ENCODE measurements at regions not wholly inside any gene's neighbourhood (a gene's known extent, or its start where the extent isn't known, plus 50 kb on each side); places are given as distances from the start of the nearest gene placed in this dataset.
"Not testable (repeated sequence)": the region's sequence is repeated elsewhere in the genome, so short reads cannot be mapped to it uniquely, and the experiment has no call there.

DNA sequence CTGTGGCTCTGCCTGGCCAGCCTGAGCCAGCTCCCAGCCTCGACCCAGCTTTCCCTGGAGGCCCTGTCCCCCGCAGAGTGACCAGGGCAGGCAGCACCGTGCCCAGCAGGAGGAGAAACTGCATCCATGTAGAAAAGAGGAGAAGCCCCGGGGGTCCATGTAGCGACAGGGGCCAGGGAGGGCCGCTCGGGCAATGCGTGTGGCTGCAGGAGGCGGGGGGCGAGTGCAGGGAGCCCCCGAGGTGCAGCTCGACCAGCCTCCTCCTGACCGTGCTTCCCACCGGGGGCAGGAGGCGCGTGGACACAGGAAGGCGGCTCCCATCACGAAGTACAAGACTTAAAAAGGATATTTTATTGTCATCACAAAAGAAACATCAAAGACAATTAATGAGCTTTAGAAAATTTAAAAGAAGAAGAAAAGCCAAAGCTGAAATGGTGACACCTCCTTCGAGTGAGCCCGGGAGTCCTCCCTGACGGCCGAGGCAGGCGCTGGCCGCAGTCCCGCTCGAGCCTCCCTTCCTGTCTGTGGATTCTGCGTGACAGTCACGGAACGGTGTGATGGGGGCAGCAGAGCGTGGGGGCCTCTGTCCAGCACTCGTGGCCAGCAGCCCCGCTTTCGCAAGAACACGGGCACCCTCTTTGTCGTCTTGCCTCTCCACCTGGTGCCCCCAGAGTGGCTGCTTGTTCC is 93.9 kb downstream of the TMEM121 start:
- not testable (repeated sequence) for H3K27ac ChIP-seq (replicated peaks); DNase-seq (ENCODE audit: low read depth in 1 of 2, low spot score in 1 of 2); H3K27me3 ChIP-seq (ENCODE audit: insufficient read depth, poor library complexity, severe bottlenecking); H3K4me3 ChIP-seq (replicated peaks; ENCODE audit: insufficient read depth, low read length)

DNA sequence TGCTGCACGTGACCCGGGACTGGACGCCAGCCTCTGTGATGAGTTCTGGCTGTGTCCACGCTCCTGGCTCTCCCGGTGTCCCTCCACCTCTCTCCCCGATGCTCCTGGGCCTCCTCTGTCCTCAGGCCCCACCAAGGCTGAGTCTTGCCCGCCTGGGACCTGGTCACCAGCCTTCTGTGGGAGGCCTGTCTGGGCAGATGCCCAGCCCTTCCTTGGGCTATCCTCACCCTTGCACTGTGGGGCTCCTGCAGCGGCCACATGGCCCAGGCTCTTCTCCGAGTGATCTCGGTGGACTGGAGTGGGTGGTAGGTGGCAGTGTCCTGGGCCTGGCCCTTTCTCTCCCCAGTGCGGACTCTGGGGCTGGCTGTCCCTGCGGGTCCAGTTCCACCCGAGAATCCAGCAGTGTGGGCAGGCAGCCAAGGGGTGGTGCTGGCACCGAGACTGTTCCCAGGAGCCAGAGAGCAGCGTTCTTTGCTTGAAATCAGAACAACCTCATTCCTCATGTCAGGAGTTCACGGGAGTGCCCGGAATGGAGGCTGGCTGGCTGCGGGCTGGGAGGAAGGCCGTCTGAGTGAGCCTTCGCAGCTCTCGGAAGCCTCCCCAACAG is 94.6 kb downstream of the TMEM121 start:
- H3K27ac ChIP-seq (replicated peaks); H3K27me3 ChIP-seq (ENCODE audit: insufficient read depth, poor library complexity, severe bottlenecking); H3K4me3 ChIP-seq (replicated peaks; ENCODE audit: insufficient read depth, low read length); DNase-seq (ENCODE audit: low read depth in 1 of 2, low spot score in 1 of 2): not testable (repeated sequence)

DNA sequence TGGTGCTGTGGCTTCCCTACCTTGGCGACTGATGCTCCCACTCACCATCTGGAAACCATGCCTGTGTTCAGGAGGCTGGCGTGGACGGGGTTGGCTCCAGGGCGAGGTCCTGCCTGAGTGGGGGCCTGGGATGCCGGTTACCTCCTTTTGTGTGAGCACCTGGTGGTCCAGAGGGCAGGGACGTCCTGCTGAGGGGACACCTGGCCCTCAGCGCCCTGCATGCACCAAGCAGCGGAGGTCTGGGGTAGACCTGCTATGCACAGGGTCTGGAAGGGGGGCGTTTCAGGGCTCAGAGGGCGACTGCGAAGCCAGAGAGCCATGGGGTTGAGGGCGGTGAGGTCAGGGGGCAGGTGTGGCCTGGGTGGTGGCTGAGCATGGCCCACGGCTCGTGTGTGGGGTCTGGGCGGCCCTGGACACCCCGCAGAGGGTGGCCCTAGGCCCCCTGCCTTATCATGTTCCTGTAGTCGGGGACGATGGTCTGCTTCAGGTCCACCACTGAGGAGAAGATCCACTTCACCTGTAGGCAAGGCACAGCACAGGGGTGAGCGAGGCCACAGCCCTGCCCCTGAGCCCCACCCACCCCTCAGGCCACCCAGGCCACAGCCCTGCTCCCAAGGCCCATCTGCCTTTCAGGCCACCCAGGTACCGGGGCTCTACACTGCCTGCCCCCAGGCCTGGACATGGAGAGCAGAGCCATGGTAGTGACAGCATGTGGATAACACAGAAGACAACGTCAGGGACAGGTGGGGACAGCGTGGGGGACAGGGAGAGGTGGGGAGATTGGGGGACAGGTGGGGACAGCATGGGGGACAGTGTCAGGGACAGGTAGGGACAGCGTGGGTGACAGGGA is 95.3 kb downstream of the TMEM121 start:
- H3K27ac ChIP-seq (replicated peaks); H3K27me3 ChIP-seq (ENCODE audit: insufficient read depth, poor library complexity, severe bottlenecking); H3K4me3 ChIP-seq (replicated peaks; ENCODE audit: insufficient read depth, low read length); DNase-seq (ENCODE audit: low read depth in 1 of 2, low spot score in 1 of 2): not testable (repeated sequence)

DNA sequence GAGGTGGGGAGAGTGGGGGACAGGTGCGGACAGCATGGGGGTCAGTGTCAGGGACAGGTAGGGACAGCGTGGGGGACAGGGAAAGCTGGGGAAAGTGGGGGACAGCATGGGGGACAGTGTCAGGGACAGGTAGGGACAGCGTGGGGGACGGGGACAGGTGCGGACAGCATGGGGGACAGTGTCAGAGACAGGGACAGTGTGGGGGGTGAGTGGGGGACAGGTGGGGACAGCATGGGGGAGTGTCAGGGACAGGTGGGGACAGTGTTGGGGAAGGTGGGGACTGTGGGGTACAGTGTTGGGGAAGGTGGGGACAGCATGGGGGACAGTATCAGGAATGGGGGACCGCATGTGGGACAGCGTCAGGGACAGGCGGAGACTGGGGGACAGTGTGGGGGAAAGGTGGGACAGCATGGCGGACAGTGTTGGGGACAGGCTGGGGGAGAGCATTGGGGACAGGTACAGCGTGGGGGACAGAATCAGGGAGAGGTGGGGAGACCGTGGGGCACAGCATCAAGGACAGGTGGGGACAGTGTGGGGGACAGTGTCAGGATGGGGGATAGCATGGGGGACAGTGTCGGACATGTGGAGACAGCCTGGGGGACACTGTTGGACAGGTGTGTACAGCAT is 96.1 kb downstream of the TMEM121 start:
- TF ChIP-seq, protein P1, sequence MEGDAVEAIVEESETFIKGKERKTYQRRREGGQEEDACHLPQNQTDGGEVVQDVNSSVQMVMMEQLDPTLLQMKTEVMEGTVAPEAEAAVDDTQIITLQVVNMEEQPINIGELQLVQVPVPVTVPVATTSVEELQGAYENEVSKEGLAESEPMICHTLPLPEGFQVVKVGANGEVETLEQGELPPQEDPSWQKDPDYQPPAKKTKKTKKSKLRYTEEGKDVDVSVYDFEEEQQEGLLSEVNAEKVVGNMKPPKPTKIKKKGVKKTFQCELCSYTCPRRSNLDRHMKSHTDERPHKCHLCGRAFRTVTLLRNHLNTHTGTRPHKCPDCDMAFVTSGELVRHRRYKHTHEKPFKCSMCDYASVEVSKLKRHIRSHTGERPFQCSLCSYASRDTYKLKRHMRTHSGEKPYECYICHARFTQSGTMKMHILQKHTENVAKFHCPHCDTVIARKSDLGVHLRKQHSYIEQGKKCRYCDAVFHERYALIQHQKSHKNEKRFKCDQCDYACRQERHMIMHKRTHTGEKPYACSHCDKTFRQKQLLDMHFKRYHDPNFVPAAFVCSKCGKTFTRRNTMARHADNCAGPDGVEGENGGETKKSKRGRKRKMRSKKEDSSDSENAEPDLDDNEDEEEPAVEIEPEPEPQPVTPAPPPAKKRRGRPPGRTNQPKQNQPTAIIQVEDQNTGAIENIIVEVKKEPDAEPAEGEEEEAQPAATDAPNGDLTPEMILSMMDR (IDR thresholded peaks at IDR 0.05; ENCODE audit: insufficient read depth, low read length): no peak
- TF ChIP-seq SPI1 (IDR thresholded peaks at IDR 0.05; ENCODE audit: borderline replicate concordance, low read depth) (no peak), POLR2AphosphoS5 (IDR thresholded peaks at IDR 0.05; ENCODE audit: low read depth) (no peak)
- TF ChIP-seq, protein P2, sequence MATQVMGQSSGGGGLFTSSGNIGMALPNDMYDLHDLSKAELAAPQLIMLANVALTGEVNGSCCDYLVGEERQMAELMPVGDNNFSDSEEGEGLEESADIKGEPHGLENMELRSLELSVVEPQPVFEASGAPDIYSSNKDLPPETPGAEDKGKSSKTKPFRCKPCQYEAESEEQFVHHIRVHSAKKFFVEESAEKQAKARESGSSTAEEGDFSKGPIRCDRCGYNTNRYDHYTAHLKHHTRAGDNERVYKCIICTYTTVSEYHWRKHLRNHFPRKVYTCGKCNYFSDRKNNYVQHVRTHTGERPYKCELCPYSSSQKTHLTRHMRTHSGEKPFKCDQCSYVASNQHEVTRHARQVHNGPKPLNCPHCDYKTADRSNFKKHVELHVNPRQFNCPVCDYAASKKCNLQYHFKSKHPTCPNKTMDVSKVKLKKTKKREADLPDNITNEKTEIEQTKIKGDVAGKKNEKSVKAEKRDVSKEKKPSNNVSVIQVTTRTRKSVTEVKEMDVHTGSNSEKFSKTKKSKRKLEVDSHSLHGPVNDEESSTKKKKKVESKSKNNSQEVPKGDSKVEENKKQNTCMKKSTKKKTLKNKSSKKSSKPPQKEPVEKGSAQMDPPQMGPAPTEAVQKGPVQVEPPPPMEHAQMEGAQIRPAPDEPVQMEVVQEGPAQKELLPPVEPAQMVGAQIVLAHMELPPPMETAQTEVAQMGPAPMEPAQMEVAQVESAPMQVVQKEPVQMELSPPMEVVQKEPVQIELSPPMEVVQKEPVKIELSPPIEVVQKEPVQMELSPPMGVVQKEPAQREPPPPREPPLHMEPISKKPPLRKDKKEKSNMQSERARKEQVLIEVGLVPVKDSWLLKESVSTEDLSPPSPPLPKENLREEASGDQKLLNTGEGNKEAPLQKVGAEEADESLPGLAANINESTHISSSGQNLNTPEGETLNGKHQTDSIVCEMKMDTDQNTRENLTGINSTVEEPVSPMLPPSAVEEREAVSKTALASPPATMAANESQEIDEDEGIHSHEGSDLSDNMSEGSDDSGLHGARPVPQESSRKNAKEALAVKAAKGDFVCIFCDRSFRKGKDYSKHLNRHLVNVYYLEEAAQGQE (IDR thresholded peaks at IDR 0.05; ENCODE audit: insufficient replicate concordance, low read depth): no peak
- DNase-seq (ENCODE audit: low read depth in 1 of 2, low spot score in 1 of 2): no peak
- H3K4me3 ChIP-seq (replicated peaks; ENCODE audit: insufficient read depth, low read length): no peak overlapping the region

DNA sequence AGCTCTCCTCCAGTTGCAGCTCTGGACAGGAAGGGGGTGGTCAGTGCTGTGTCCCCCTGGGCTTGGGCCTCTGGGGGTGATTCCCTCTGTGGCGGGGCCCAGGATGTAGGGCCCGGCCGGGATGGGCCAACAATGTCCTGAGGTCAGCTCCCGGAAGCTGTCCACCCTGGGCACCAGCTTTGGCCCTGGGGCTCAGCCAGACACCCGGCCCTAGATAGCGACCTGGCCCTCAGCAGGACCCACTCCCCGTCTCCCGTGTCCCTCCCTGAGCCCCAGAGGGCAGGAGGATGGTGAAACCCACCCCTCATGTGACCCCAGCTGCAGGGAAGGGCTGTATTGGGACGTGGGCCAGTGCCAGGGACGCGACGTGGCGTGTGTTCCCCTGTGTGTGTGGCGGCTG is 96.8 kb downstream of the TMEM121 start:
- H3K27me3 ChIP-seq (ENCODE audit: insufficient read depth, poor library complexity, severe bottlenecking); H3K4me3 ChIP-seq (replicated peaks; ENCODE audit: insufficient read depth, low read length); DNase-seq (ENCODE audit: low read depth in 1 of 2, low spot score in 1 of 2); H3K27ac ChIP-seq (replicated peaks): not testable (repeated sequence)

More for the DNA sequence above, 96.1 kb downstream of the TMEM121 start:
- Histone ChIP-seq H3K27ac (replicated peaks) (no peak overlapping the region), H3K27me3 (ENCODE audit: insufficient read depth, poor library complexity, severe bottlenecking) (no peaks in the 10 kb centered on the region)

DNA sequence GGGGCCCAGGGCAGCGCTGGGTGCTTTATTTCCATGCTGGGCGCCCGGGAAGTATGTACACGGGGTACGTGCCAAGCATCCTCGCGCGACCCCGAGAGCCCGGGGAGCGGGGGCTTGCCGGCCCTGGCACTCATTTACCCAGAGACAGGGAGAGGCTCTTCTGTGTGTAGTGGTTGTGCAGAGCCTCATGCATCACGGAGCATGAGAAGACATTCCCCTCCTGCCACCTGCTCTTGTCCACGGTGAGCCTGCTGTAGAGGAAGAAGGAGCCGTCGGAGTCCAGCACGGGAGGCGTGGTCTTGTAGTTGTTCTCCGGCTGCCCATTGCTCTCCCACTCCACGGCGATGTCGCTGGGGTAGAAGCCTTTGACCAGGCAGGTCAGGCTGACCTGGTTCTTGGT is 98.0 kb downstream of the TMEM121 start:
- DNase-seq (ENCODE audit: low read depth in 1 of 2, low spot score in 1 of 2); H3K27me3 ChIP-seq (ENCODE audit: insufficient read depth, poor library complexity, severe bottlenecking); H3K27ac ChIP-seq (replicated peaks); H3K4me3 ChIP-seq (replicated peaks; ENCODE audit: insufficient read depth, low read length): not testable (repeated sequence)

DNA sequence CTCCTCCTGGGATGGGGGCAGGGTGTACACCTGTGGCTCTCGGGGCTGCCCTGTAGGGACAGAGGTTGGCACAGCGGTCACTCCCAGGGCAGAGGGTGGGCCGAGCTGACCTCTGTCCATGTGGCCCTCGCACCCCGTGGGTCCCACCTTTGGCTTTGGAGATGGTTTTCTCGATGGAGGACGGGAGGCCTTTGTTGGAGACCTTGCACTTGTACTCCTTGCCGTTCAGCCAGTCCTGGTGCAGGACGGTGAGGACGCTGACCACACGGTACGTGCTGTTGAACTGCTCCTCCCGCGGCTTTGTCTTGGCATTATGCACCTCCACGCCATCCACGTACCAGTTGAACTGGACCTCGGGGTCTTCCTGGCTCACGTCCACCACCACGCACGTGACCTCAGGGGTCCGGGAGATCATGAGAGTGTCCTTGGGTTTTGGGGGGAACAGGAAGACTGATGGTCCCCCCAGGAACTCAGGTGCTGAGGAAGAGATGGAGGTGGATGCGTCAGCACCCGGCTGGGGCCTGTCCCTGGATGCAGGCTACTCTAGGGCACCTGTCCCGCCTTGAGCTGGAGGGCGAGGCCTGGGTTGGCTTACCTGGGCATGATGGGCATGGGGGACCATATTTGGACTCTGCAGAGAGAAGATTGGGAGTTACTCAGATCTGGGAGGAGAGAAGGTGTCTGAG is 98.5 kb downstream of the TMEM121 start:
- H3K27me3 ChIP-seq (ENCODE audit: insufficient read depth, poor library complexity, severe bottlenecking); DNase-seq (ENCODE audit: low read depth in 1 of 2, low spot score in 1 of 2); H3K27ac ChIP-seq (replicated peaks); H3K4me3 ChIP-seq (replicated peaks; ENCODE audit: insufficient read depth, low read length): not testable (repeated sequence)

DNA sequence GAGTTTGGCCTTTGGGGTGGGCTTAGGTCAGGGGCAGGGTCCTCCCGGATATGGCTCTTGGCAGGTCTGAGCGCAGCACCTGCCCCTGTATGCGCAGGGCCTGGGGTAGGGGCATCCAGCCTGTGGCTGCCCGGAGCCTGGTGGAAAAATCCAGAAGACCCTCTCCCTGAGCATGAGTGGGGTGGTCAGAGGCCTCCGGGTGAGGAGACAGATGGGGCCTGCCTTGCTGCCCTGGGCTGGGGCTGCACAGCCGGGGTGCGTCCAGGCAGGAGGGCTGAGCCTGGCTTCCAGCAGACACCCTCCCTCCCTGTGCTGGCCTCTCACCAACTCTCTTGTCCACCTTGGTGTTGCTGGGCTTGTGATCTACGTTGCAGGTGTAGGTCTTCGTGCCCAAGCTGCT is 99.1 kb downstream of the TMEM121 start:
- H3K4me3 ChIP-seq (replicated peaks; ENCODE audit: insufficient read depth, low read length); H3K27ac ChIP-seq (replicated peaks); DNase-seq (ENCODE audit: low read depth in 1 of 2, low spot score in 1 of 2); H3K27me3 ChIP-seq (ENCODE audit: insufficient read depth, poor library complexity, severe bottlenecking): not testable (repeated sequence)

DNA sequence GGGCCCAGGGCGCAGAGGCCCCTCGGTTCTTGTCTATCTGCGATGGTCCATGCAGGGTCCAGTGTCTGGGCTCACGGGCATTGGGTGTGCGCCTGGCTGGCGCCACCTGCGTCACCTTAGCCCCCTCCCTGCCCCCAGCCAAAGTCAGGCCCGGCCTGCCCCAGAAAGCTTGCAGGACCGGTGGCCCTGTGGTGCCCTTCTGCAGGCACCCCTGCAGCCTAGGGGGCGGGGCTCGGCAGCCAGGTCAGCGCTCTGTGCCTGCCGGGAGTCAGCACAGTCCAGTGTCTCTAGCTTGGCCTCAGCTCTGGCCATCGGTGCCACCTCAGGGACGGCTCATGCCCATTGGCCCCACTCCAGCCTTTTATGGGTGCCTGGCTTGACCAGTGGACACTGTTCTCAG is 99.7 kb downstream of the TMEM121 start:
- DNase-seq (ENCODE audit: low read depth in 1 of 2, low spot score in 1 of 2); H3K27ac ChIP-seq (replicated peaks); H3K27me3 ChIP-seq (ENCODE audit: insufficient read depth, poor library complexity, severe bottlenecking); H3K4me3 ChIP-seq (replicated peaks; ENCODE audit: insufficient read depth, low read length): not testable (repeated sequence)

DNA sequence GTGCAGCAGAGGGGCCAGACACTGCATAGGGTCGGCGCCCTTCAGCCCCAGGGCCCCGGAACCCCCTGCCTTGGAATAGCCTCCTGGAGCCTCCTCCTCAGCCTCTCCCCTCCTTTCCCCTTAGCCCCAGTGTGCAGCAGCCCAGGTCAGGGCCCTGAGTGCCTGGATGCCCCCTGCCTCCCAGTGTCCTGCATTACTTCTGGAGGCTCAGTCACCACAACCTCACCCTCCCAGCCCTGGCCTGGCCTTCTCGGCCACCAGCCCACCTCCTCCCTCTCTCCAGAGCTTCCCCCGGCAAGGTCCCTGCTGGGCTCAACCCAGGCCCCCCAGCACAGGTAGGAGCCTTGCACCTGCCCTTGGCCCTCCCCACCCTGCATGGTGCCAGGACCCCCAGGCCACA is 100.3 kb downstream of the TMEM121 start:
- DNase-seq (ENCODE audit: low read depth in 1 of 2, low spot score in 1 of 2); H3K27me3 ChIP-seq (ENCODE audit: insufficient read depth, poor library complexity, severe bottlenecking); H3K27ac ChIP-seq (replicated peaks); H3K4me3 ChIP-seq (replicated peaks; ENCODE audit: insufficient read depth, low read length): not testable (repeated sequence)

DNA sequence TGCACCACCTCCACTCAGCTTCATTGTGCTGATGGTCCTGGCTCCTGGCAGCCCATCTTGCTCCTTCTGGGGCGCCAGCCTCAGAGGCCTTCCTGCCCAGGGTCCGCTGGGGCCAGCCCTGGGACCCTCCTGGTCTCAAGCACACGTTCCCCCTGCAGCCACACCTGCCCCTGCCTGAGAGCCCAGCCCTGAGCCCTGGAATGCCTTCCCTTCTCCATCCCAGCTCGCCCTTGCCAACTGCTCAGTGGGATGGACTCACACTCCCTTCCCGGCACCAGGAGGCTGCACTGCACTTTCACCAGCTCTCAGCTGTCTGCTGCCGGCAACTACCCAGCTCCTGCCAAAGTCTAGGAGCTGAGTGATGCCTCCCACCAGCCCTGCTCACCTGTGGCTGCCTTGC is 100.9 kb downstream of the TMEM121 start:
- H3K4me3 ChIP-seq (replicated peaks; ENCODE audit: insufficient read depth, low read length); H3K27me3 ChIP-seq (ENCODE audit: insufficient read depth, poor library complexity, severe bottlenecking); DNase-seq (ENCODE audit: low read depth in 1 of 2, low spot score in 1 of 2); H3K27ac ChIP-seq (replicated peaks): not testable (repeated sequence)
